Stimulated activated memory B cell treated with anti-CD40 and anti-IgM and Interleukin-4, amounts not matched to agents 10 μg/mL and 1 μg/mL and 100 μg/mL, for 72 hours (primary cell): ENCODE measurements at regions not wholly inside any gene's neighbourhood (a gene's known extent, or its start where the extent isn't known, plus 50 kb on each side); places are given as distances from the start of the nearest gene placed in this dataset.

Experiments used
- ATAC-seq: fragments of 150-1000 bp; cut with Tn5 transposase; 2 replicates; pipeline ENCODE4 v1.10.0; 2021
- H3K27ac Mint-ChIP-seq: one replicate; pipeline ENCODE4 v1.8.0; 2022; ENCODE audit warnings: mild to moderate bottlenecking, mixed read lengths
- H3K27me3 Mint-ChIP-seq: one replicate; pipeline ENCODE4 v1.8.0; 2022; ENCODE audit warnings: mixed read lengths
- H3K36me3 Mint-ChIP-seq: one replicate; pipeline ENCODE4 v1.8.0; 2022; ENCODE audit warnings: mixed read lengths
- H3K4me1 Mint-ChIP-seq: one replicate; pipeline ENCODE4 v1.8.0; 2022; ENCODE audit warnings: mixed read lengths
- H3K4me3 Mint-ChIP-seq: one replicate; pipeline ENCODE4 v1.8.0; 2022; ENCODE audit warnings: mild to moderate bottlenecking, moderate library complexity, mixed read lengths
- H3K9me3 Mint-ChIP-seq: one replicate; pipeline ENCODE4 v1.8.0; 2022; ENCODE audit warnings: mixed read lengths

DNA sequence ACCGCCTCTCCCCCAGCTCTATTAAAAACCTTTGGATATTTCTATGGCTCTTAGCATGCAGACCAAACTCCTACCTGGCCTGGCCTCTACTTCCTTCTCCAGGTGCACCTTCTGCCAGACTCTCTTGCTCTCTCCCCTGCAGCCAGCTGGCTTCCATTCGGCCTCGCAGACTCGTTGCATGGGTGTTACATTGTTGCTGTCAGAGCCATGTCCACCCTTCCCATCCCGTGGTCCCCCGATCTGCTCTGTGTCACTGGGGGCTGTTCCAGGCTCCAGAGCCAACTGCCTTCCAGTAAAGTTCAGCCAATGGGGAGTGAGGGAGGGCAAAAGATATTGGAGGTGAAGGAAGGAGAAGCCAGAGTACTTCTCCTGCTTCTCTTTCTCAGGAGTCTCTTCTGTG is 112.5 kb upstream of the LGALSL start:
- Mint-ChIP-seq H3K27ac (no peak overlapping the region), H3K27me3 (peaks cover 36% of the 10 kb centered on the region), H3K4me1 (peaks cover 7% of the 10 kb centered on the region), H3K9me3 (no peaks in the 10 kb centered on the region), H3K4me3 (no peak overlapping the region), H3K36me3 (no peaks in the 10 kb centered on the region)
- ATAC-seq = no peak

DNA sequence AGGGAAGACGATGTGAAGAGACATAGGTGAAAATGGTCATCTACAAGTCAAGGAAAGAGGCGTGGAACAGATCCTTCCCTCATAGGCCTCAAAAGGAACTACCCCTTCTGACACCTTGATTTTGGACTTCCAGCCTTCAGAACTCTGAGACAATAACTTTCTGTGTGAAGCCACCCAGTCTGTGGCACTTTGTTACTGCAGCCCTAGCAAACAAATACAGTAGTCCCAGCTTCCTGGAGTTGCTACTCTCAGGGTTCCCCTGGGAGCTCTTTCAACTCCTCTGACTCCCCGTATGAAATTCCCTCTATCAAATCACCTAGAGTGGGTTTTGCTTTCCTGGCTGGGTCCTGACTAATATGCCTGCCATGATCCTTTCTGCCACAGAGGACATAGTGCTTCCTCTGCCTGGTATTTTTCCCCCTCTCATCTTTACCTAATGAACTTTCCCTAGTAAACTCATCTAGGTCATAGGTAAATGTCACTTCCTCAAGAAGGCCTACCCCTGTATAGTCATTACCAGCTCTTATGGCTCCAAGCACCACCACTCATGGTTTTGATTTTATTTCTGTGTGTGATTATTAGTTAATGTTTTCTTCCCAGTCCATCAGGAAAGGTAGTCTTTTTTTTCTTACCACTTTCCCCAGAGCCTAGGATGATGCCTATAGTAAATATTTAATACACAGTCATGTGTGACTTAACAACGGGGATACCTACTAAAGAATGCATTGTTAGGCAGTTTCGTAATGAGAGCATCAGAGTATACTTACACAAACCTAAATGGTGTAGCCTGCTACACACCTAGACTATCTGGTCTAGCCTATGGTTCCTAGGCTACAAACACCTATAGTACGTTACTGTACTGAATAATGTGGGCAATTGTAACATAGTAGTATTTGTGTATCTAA is 111.5 kb upstream of the LGALSL start:
- no peaks in the 10 kb centered on the region for H3K9me3 Mint-ChIP-seq
- no peak overlapping the region for H3K4me3 Mint-ChIP-seq

DNA sequence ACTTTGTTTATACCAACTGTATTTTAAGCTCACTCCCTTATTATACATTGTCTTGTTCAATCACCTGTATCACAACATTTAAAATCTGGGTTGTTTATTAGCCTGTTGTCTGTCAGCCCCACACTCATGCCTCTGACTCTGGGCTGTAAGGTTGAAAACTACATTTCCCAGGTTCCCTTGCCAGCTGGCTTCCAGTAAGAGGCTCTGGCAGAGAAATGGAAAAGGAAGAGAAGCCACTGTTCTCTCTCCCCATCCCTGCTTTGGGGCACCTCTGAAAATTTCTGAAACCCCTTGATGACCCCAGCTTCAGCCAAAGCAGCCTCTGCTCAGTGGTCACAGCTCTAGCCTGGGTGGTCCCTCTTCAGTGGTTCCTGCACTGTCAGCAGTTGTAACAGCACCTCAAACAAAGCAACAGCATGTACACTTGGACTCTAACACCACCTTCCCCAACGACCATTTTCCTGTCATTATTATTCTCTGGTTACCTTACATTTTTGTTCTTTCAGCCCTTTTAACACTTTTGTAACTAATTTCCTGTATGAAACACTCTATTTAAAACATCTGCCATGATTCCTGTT is 108.9 kb upstream of the LGALSL start:
- H3K4me3 Mint-ChIP-seq = no peak overlapping the region
- peaks cover 7% of the 10 kb centered on the region for H3K4me1 Mint-ChIP-seq
- H3K27me3 Mint-ChIP-seq = peaks cover 28% of the 10 kb centered on the region
- H3K9me3 Mint-ChIP-seq = no peaks in the 10 kb centered on the region
- H3K27ac Mint-ChIP-seq = no peak overlapping the region
- no peaks in the 10 kb centered on the region for H3K36me3 Mint-ChIP-seq
- ATAC-seq = no peak

More for the DNA sequence above, 111.5 kb upstream of the LGALSL start:
- peaks cover 7% of the 10 kb centered on the region for H3K4me1 Mint-ChIP-seq
- H3K36me3 Mint-ChIP-seq = no peaks in the 10 kb centered on the region
- peak; percentile 48 for ATAC-seq
- H3K27ac Mint-ChIP-seq = no peak overlapping the region
- peaks cover 36% of the 10 kb centered on the region for H3K27me3 Mint-ChIP-seq

DNA sequence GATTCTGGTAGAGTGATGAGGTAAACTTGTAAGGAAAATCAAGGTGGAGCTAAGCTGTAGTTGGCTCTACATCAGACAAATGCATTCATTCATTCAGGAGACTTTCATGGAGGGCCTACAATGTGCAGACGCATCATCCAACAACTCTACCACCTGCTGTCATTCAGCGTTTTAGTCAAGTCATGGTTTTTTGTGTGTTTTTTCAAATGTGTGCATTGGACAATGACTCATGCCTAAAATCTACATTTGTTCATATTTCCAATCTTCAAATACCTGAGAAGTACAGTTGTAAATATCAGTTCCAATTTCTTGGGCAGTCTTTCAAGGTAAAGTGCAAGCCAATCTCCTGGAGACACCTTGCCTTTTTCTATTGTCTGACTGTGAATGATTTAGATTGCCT is 108.0 kb upstream of the LGALSL start:
- Mint-ChIP-seq H3K9me3 (no peaks in the 10 kb centered on the region), H3K27ac (no peak overlapping the region), H3K4me1 (peaks cover 7% of the 10 kb centered on the region), H3K4me3 (no peak overlapping the region), H3K36me3 (no peaks in the 10 kb centered on the region), H3K27me3 (peaks cover 19% of the 10 kb centered on the region)
- ATAC-seq = no peak

DNA sequence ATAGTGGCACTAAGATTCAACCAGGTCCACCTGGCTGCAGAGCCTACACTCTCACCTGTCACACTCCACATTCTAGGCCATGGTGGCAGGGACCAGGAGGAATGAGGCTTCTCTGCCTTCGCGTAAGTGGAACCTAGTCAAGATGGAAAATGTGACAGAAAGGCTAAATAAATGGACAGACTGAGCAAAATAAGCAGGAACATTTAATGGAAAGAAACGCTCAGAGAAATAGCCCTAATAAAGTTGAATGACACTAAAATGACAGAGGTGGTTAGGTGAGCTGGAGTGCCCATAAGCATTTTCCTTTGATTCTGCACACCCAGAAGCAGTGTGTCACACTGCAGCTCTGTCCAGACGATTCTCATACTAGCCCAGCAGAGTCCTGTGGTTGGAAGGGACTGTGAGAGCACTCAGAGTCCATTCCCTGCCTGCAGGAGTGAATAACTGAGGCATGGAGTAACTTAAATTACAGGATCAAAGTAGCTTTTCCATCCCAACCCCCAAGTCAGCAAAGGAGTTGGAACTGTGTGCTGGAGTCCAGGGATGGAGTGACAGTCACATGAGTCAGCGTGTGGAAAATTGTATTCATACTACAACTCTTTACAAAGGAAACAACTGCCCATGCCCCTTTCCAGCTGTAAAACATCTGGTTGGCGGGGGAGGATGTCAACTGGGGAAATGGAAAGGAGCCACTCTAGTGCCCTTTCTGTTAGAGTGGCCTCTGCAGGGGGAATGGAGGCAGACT is 105.4 kb upstream of the LGALSL start:
- peaks cover 19% of the 10 kb centered on the region for H3K27me3 Mint-ChIP-seq
- no peaks in the 10 kb centered on the region for H3K4me1 Mint-ChIP-seq
- H3K36me3 Mint-ChIP-seq = peaks cover 5% of the 10 kb centered on the region
- no peak overlapping the region for H3K27ac Mint-ChIP-seq
- H3K4me3 Mint-ChIP-seq = no peak overlapping the region
- peaks cover 5% of the 10 kb centered on the region for H3K9me3 Mint-ChIP-seq
- no peak for ATAC-seq

DNA sequence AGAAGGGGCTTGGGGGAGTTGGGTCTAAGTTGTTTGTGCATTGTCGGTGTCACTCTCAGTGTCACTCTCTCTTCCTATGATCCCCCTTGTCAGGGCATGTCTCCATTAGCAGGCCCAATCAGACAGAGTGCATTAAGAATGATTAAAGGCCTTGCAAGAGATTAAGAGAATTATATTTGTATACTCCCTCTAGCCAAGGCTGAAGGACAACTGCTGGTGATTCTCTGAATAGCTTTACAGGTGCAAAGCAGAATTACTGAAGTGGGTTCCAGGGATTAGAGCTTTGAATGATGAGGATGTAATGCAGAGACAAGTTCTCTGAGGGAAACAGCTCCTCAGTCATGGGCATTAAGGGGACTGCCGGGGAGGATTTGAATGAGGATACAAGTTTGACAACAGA is 104.8 kb upstream of the LGALSL start:
- peaks cover 5% of the 10 kb centered on the region for H3K36me3 Mint-ChIP-seq
- no peak overlapping the region for H3K4me3 Mint-ChIP-seq
- H3K27me3 Mint-ChIP-seq = peaks cover 24% of the 10 kb centered on the region
- ATAC-seq = no peak
- H3K4me1 Mint-ChIP-seq = no peaks in the 10 kb centered on the region
- H3K9me3 Mint-ChIP-seq = peaks cover 5% of the 10 kb centered on the region
- H3K27ac Mint-ChIP-seq = no peak overlapping the region

DNA sequence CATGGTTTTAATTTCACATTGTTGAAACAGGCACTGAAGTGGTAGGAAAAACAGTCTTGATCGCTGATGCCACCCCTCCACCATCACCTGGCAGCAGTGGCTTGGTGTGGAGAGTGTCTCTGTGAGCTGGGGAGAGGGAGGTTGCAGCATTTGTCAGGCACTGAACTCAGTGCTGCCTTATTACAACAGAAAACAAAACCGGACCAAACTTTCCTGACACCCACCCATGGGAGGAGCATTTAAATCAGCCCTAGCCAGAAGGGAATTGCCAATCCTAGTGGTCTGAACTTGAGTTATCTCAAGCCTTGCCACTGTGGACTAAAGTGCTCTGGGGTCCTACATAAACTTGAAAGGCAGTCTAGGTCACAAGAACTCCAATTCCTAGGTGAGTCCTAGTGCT is 103.0 kb upstream of the LGALSL start:
- Mint-ChIP-seq H3K27ac (no peak overlapping the region), H3K27me3 (peaks cover 15% of the 10 kb centered on the region), H3K36me3 (peaks cover 5% of the 10 kb centered on the region), H3K4me1 (no peaks in the 10 kb centered on the region), H3K9me3 (peaks cover 5% of the 10 kb centered on the region), H3K4me3 (no peak overlapping the region)
- no peak for ATAC-seq

DNA sequence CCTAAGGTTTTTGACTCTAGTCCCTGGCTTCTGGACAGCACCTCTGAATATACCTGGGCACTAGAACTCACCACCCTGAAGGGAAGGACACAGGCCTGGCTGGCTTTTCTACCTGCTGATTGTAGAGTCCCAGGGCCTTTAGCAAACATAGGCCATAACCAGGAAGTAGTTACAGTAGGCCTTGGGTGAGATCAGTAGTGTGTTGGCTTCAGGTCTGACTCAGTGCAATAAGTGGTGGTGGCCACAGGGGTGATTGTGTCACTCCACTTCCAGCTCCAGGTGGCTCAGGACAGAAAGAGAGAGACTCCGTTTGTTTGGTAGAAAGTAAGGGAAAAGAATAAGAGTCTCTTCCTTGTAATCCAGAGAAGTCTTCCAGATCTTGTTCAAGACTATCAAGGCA is 101.7 kb upstream of the LGALSL start:
- no peak for ATAC-seq
- Mint-ChIP-seq H3K9me3 (peaks cover 5% of the 10 kb centered on the region), H3K27ac (no peak overlapping the region)

DNA sequence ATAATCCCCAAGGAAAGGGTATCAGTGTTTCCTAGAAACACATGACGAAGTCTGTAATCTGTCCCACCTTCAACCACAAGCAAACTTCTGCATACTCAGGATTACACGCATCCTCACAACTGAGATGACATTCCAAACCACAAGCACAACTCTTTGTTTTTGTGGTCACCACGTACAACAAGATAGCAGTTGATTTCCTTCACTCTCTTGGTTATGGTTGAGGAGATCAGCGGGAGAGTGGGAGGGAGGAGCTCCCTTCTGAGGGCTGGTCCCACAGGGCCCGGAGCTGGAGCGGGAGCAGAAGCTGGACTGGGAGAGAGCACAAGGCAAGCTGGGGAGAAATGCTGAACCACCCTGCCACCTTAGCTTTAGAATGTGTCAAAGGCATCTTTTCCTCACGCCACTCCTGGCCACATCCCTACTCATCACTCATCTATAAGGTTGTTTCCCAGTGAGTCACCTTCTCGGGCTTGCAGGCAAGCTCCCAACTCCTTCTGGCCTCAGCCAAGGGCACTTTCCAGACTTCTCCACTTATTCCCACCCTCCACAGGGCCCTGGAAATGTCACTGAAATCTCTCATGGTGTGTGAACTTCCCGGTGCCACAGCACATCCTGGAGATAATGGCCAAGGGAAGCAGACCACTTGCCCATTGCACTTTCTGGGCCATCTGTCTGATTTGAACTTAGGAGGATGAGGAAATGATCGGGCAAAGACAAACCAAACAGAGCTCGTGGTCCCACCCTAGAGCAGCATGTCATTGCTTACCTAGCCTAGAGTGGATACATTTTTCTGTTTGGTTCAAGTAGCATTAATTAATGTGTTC is 98.9 kb upstream of the LGALSL start:
- no peak overlapping the region for H3K4me3 Mint-ChIP-seq
- peaks cover 7% of the 10 kb centered on the region for H3K4me1 Mint-ChIP-seq
- peaks cover 5% of the 10 kb centered on the region for H3K36me3 Mint-ChIP-seq
- H3K9me3 Mint-ChIP-seq = peaks cover 5% of the 10 kb centered on the region
- ATAC-seq = no peak
- no peak overlapping the region for H3K27ac Mint-ChIP-seq
- H3K27me3 Mint-ChIP-seq = peaks cover 30% of the 10 kb centered on the region

More for the DNA sequence above, 101.7 kb upstream of the LGALSL start:
- Mint-ChIP-seq H3K27me3 (peaks cover 25% of the 10 kb centered on the region), H3K4me3 (no peak overlapping the region), H3K36me3 (peaks cover 5% of the 10 kb centered on the region), H3K4me1 (no peaks in the 10 kb centered on the region)

DNA sequence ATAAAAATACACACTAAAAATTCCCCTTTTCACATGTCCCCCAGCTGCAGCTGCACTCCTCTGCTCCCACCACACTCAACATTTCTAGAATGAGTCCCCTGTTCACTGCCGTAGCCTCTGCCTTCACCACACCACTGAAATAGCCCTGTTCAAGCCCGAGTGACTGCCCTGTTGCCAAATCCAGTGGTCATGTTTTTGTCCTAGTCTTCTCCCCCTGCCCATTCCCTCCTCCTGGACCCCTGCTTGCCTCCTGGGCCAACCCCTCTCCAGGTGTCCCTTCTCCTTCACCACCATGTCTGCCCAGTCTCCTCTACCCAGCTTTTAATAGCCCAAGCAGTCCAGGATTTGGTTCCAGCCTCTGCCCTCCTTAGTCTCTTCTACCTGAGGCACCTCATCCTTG is 97.1 kb upstream of the LGALSL start:
- Mint-ChIP-seq H3K9me3 (peaks cover 5% of the 10 kb centered on the region), H3K4me3 (no peak overlapping the region), H3K4me1 (peaks cover 14% of the 10 kb centered on the region), H3K27me3 (peaks cover 38% of the 10 kb centered on the region), H3K27ac (no peak overlapping the region), H3K36me3 (peaks cover 5% of the 10 kb centered on the region)
- ATAC-seq = no peak

DNA sequence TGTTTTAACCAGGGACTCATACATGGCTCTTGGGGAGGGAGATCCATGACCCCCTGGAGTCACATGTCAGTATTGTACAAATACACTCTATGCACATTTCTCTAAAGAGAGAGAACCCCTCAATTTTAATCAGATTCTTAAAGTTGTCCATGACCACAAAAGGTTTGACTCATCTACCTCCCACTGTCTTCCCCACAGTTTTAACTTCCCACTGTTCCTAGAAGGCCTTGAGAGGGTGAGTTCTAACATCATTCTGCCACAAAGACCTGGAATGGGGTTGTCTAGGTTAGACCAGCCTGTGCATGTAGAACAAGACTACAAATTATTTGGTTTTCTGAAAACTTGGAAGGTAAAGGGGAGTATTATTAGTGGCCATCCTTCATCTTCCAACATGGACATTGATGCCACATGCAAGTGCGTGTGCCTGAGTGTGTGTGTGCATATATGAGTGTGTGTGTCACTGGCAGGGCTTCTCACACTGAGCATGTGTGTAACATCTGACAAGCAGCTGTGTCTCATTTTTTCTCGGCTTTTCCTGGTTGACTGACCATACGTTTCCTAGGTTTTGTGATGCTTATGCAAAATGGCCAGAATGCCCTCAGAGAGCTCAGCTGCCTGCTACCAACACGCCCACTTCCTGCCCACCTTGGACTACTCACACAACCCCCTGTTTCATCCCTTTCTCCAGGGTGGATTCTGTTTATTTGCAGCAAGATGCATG is 94.6 kb upstream of the LGALSL start:
- H3K27ac Mint-ChIP-seq = peak overlapping the region; percentile 52
- ATAC-seq = peak; percentile 34

DNA sequence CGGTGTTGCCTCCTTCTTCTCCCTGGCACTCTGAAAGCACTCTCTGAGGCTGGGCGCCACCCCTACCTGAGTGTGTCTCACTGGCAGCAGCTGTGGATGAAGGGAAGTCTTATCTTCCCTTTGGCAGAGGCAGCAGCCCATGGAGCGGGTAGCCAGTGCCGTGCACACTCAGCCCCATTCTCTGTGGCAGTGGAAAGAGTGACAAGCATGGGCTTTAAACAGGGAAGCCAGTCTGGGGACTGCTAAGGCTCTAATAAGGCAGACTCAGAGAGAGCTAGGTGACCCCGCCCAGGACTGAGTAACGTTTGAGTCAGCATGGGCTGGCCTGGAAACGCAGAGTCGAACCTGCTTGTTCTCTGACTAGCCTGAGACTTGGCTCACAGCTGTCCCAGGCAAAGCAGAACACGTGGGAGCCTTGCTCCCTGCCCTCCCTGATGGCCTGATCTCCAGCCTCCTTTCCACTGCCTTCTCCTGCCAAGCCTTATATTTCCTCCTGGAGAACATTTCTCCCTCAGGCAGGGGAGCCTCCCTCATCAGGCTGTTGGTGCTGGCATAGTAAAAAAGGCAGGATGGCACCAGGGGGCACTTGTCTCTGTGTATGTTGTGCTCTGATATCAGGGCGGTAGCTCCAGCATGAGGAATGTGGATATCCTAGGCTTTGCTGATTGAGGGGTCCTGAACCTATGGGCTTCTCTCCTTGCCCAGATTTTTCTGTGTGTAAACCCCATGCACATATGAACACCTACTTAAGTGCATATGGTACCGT is 93.9 kb upstream of the LGALSL start:
- Mint-ChIP-seq H3K4me3 (peak overlapping the region; percentile 37), H3K36me3 (no peaks in the 10 kb centered on the region), H3K27ac (peak overlapping the region; percentile 52), H3K4me1 (peaks cover 14% of the 10 kb centered on the region), H3K9me3 (peaks cover 2% of the 10 kb centered on the region), H3K27me3 (peaks cover 36% of the 10 kb centered on the region)
- peak; percentile 93 for ATAC-seq

More for the DNA sequence above, 94.6 kb upstream of the LGALSL start:
- H3K36me3 Mint-ChIP-seq = no peaks in the 10 kb centered on the region
- H3K4me1 Mint-ChIP-seq = peaks cover 14% of the 10 kb centered on the region
- H3K27me3 Mint-ChIP-seq = peaks cover 36% of the 10 kb centered on the region
- peak overlapping the region; percentile 37 for H3K4me3 Mint-ChIP-seq
- H3K9me3 Mint-ChIP-seq = no peaks in the 10 kb centered on the region

DNA sequence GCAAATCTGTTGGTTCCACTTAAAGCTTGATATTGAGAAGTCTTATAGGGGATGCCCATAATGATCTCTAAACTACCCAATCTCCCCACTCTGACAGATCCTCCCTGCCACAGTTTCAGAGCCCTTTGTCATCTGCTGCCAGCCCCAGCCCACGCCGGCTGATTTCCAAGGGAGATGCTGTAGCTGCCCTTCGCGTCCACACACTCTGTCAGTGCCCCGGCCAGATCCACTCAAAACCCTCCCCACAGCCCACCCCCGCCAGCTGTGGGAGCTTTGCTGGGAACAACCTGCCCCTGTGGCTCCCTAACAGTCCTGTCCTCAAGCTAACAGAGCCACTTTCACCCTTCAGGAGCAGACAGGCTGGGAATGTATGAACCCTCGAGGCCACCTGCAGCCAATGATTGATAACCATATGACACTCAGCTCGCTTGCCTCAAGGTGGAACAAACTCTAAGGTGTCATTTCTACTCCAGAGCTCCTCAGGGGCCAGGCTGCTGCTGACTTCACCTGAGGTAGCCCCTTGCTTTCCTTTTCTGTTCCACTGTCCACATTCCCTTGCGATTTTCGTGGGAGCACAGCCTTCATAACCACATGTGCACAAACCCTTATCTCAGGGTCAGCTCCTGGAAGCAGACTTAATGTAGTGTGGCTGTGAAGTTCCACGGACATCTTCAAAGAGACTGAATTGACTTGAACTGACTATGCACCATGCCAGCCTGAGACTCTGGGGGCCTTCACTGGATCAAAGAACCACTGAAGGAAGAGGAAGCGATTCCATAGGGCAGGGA is 92.6 kb upstream of the LGALSL start:
- Mint-ChIP-seq H3K4me3 (no peak overlapping the region), H3K9me3 (peaks cover 4% of the 10 kb centered on the region), H3K36me3 (no peaks in the 10 kb centered on the region), H3K4me1 (peaks cover 14% of the 10 kb centered on the region), H3K27me3 (peaks cover 36% of the 10 kb centered on the region), H3K27ac (no peak overlapping the region)
- no peak for ATAC-seq
